SW 1271 (cell line): ENCODE measurements at regions not wholly inside any gene's neighbourhood (a gene's known extent, or its start where the extent isn't known, plus 50 kb on each side); places are given as distances from the start of the nearest gene placed in this dataset.
"Not testable (repeated sequence)": the region's sequence is repeated elsewhere in the genome, so short reads cannot be mapped to it uniquely, and the experiment has no call there.

Source experiments
- DNase-seq, 2 experiments: peaks; one replicate each; lab custom pipeline; 2025; lab: John Stamatoyannopoulos, UW

- DNase-seq = no peak
Observed at GRCh38 chr14:71240171-71240570, 332.9 kb downstream of the PCNX1 start.

- DNase-seq = no peak
Observed at GRCh38 chr14:71240866-71241520, 333.7 kb downstream of the PCNX1 start.

- no peak for DNase-seq
Observed at GRCh38 chr14:71242237-71242748, 335.0 kb downstream of the PCNX1 start.

- no peak for DNase-seq
Observed at GRCh38 chr14:71243697-71244096, 336.4 kb downstream of the PCNX1 start.

DNA sequence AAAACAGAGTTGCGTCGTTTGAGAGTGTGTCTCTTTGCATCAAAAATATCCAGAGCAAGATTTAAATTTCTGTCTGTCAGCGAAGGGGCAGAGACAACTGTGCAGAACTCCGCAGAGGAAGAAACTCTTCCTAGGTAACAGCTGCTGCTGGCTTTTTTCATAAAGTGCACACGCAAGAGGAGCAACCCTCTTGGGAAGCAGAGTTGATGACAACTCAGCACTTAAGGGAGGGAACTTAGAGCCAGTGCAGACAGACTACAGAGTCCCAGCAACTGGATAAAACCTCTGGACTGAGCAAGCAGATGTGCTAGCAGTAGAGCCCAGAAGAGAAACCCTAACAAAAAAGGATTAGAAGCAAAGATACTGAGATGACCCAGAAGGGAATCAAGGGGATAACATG lies 337.1 kb downstream of the PCNX1 start:
- DNase-seq = no peak

DNA sequence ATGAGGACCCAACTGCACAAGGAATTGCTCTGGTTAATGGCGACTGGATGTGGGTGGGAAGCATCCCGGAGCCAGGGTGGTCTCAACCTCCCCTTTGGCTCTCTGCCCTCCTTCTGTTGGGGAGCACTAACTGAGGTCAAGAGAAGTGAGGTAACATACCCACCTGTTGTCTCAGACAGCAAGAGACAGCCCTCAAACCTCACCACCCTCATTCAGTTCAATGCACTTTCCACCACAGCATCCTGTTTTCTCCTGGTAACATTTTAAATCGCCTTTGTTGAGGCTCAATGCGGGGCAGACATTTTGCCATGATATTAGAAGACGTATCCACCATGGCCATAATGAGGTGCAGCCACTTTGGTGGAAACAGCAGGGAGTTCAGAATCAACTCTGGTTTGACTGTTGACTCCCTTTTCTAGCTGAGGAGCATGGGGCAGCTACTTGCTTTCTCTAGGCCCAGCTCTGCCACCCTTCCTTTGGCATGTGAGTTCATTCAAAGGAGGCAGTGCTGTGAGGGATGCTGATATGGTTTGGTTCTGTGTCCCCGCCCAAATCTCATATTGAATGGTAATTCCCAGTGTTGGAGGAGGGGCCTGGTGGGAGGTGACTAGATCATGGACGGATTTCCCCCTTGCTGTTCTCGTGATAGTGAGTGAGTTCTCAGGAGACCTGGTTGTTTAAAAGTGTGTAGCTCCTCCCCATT lies 338.6 kb downstream of the PCNX1 start:
- no peak for DNase-seq

- no peak for DNase-seq
Observed at GRCh38 chr14:71246539-71246938, 339.3 kb downstream of the PCNX1 start.

GRCh38 chr14:71247106-71247505 lies 339.8 kb downstream of the PCNX1 start:
- DNase-seq = no peak

DNA sequence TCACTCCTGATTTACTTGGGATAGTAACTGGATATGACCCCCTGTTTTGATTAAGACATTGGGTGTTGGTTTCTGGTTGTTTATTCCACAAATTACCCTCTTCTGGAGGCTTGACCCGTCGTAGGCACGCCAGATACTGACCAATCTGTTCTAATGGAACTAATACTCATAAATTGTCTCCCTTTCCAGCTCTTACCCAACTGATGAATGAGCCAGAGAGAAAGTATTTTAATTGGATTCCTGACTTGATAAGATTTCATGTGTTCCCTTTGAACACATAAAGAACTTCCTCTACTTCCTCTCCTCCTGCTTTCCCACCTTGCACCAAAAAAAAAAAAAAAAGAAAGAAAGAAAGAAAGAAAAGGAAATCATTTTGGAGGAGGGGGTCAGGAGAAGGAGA lies 340.9 kb downstream of the PCNX1 start:
- no peak for DNase-seq

DNA sequence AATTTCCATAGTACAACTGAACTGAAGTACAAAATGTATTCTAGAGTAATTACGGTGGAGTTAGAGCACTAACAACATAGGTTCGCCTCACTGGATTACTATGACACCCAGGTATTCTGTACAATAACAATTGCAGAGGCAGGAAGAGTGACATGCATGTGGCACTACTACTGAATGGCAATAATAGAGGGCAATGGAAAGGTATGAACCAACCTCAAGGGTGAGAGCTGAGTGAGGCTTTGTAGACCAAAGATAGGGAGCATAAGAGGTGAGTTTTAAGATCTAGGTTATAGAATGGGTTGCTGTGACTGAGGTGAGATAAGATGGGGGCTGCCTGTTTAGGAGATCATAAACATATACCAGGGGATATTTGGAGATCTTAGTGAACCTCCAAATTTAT lies 343.1 kb downstream of the PCNX1 start:
- DNase-seq = no peak

GRCh38 chr14:71250791-71251190 lies 343.5 kb downstream of the PCNX1 start:
- no peak for DNase-seq

DNA sequence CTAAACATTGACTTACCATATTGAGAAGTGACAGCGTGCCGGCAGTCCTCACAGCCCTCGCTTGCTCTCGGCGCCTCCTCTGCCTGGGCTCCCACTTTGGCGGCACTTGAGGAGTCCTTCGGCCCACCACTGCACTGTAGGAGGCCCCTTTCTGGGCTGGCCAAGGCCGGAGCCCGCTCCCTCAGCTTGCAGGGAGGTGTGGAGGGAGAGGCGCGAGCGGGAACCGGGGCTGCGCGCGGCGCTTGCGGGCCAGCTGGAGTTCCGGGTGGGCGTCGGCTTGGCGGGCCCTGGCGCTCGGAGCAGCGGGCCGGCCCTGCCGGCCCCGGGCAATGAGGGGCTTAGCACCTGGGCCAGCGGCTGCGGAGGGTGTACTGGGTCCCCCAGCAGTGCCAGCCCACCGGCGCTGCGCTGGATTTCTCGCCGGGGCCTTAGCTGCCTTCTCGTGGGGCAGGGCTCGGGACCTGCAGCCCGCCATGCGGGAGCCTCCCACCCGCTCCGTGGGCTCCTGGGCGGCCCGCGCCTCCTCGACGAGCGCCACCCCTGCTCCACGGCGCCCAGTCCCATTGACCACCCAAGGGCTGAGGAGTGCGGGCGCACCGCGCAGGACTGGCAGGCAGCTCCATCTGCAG lies 346.9 kb downstream of the PCNX1 start:
- DNase-seq = not testable (repeated sequence)

- no peak for DNase-seq
Observed at GRCh38 chr14:71261206-71261605, 353.9 kb downstream of the PCNX1 start.

GRCh38 chr14:71262441-71262840 lies 355.2 kb downstream of the PCNX1 start:
- DNase-seq = no peak

GRCh38 chr14:71264260-71264659 lies 357.0 kb downstream of the PCNX1 start:
- DNase-seq = no peak

DNA sequence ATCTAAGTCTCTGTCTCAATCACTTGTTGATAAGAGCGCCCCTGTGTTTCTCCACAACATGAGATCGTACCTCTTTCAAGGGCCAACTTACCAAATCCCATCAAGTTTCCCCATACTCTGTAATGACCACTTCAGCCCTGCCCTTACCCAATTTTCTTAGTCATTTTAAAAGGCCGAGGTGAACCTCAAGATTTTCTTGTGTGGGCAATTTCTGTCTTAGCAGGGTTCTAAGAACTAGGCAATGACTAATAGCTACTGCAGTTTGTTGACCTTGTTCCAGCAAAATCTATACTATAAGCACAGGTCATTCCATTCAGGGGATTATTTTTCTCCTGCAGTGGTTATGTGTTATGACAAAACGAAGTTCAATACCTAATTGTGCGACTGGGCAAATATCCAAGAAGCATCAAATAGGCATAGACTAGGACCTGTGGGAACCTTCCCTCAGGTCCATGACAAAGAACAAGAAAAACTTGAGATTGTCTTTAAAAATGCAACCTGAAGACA lies 359.8 kb downstream of the PCNX1 start:
- no peak for DNase-seq

DNA sequence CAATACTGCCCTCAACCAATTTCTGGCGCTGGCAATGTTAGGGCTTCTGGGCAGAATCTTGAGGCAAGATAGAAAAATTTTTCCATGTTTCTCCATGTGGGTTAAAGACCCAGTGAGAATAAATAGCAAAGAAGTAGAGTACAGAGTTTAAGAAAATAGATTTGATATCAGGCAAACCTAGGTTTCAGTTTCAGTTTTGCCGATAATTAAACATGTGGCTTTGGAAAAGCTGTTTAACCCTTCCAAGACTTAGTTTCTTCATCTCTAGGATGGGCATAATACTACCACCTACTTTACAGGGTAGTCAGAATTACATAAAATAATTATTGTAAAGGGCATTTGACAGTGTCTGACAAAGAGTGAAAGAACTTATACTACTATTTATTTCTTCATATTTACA lies 360.4 kb downstream of the PCNX1 start:
- DNase-seq = no peak

DNA sequence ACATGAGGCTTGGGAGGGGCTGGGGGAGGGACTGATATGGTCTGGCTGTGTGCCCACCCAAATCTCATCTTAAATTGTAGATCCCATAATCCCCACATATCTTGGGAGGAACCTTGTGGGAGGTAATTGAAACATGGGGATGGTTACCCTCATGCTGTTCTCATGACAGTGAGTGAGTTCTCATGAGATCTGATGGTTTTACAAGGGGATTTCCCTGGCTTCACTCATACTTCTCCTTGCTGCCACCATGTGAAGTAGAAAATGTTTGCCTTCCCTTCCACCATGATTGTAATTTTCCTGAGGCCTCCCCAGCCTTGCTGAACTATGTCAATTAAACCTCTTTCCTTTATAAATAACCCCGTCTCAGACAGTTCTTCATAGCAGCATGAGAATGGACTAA lies 362.9 kb downstream of the PCNX1 start:
- DNase-seq = no peak

- DNase-seq = no peak
Observed at GRCh38 chr14:71271166-71271945, 364.1 kb downstream of the PCNX1 start.

- no peak for DNase-seq
Observed at GRCh38 chr14:71273366-71273765, 366.1 kb downstream of the PCNX1 start.

- DNase-seq = no peak
Observed at GRCh38 chr14:71284048-71284447, 376.8 kb downstream of the PCNX1 start.

DNA sequence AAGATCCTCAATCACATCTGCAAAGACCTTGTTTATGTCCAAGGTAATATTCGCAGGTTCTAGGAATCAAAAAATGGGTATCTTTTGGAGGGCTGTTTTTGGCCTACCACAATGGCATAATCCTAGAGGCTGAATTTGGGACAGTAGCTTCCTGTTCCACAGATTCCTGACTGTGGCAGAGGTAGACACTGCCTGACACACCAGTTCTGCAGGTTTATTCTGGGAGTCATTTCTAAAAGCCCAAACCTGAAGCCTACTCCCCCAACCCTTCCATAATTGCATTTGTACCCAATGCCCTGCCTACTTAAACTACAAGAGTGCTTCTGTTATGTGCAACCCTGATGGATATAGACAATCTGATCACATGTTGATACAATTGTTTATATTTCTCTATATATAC lies 378.9 kb downstream of the PCNX1 start:
- no peak for DNase-seq
